HepG2 (cell line): ENCODE measurements at regions not wholly inside any gene's neighbourhood (a gene's known extent, or its start where the extent isn't known, plus 50 kb on each side); places are given as distances from the start of the nearest gene placed in this dataset.

Source experiments
- ATAC-seq: fragments of 200-7000 bp; cut with Tn5 transposase; 3 replicates; pipeline ENCODE4 v1.9.1; 2020; ENCODE audit warnings: mild to moderate bottlenecking, moderate library complexity
- BruUV-seq: library from RNA; stranded (reverse); fragments of 400-500 nt; replicated peaks from 2 replicates; lab custom pipeline; 2021; lab: Mats Ljungman, UMichigan
- CTCF ChIA-PET: fragments of 300-600 bp; formaldehyde crosslinking; extraction: SDS; loops from one replicate; lab custom pipeline; 2021; ENCODE audit warnings: low total read pairs, inconsistent platforms, low intra/inter-chr PET ratio; lab: Yijun Ruan, JAX
- POLR2A ChIA-PET: fragments of 350-600 bp; sonication (Branson Sonifier 250); formaldehyde crosslinking; loops from one replicate; lab custom pipeline; 2020; ENCODE audit warnings: antibody characterized with exemption, inconsistent platforms; lab: Yijun Ruan, JAX
- DNase-seq: peaks from one replicate; pipeline ENCODE4 v3.0.0-alpha.2; 2015; ENCODE audit warnings: low spot score
- FAIRE-seq: peaks from 3 replicates; lab custom pipeline; 2011; peaks lifted over from hg19 to GRCh38; lab: Jason Lieb, UNC
- H2AFZ ChIP-seq: one replicate; pipeline ENCODE4 v1.6.1; 2011; ENCODE audit warnings: low read length, inconsistent platforms
- H3K27ac ChIP-seq: fragments of 300-600 bp; 3 replicates; pipeline ENCODE4 v1.8.0; 2011; ENCODE audit warnings: mixed run types, mild to moderate bottlenecking, mixed read lengths, low read length, inconsistent platforms; ENCODE audit not compliant: insufficient read depth; ENCODE audit errors: extremely low read length
- H3K27me3 ChIP-seq, 2 experiments: fragments of 200-600 bp in 1 of 2; 2 replicates in 1 of 2; 3 replicates in 1 of 2; pipeline versions ENCODE4 v1.6.0 to v1.8.0; 2011; ENCODE audit warnings: low read length in 2 of 2, mild to moderate bottlenecking in 2 of 2, moderate library complexity in 2 of 2, inconsistent platforms in 1 of 2; ENCODE audit not compliant: insufficient read depth in 2 of 2, control insufficient read depth in 1 of 2
- H3K36me3 ChIP-seq, 2 experiments: fragments of 200-600 bp in 1 of 2; replicated peaks in 1 of 2; 2 replicates in 1 of 2; 3 replicates in 1 of 2; pipeline versions ENCODE4 v1.5.1 to v1.8.0; 2011; ENCODE audit warnings: low read length in 2 of 2, inconsistent platforms in 1 of 2; ENCODE audit not compliant: insufficient read depth in 2 of 2, control insufficient read depth in 1 of 2
- H3K4me1 ChIP-seq: 2 replicates; pipeline ENCODE4 v1.5.1; 2012; ENCODE audit warnings: low read length, inconsistent platforms; ENCODE audit not compliant: insufficient read depth
- H3K4me2 ChIP-seq: 2 replicates; pipeline ENCODE4 v1.6.0; 2011; ENCODE audit warnings: low read depth, low read length, inconsistent platforms
- H3K4me3 ChIP-seq, 3 experiments: fragments of 200-600 bp in 1 of 3; sonication (generic), shearing (Covaris generic) in 1 of 3; replicated peaks in 1 of 3; 2 replicates each; pipeline ENCODE4 v1.5.1; 2011 to 2016; ENCODE audit warnings: low read length in 3 of 3, inconsistent platforms in 2 of 3, low read depth in 2 of 3, mild to moderate bottlenecking in 2 of 3, control low read depth in 1 of 3, mixed read lengths in 1 of 3; ENCODE audit not compliant: insufficient read depth in 1 of 3
- H3K79me2 ChIP-seq: one replicate; pipeline ENCODE4 v1.6.1; 2011; ENCODE audit warnings: low read length, inconsistent platforms; ENCODE audit not compliant: insufficient read depth
- H3K9ac ChIP-seq: 2 replicates; pipeline ENCODE4 v1.6.0; 2011; ENCODE audit warnings: mild to moderate bottlenecking, low read depth, low read length, inconsistent platforms; ENCODE audit not compliant: insufficient read depth
- H3K9me3 ChIP-seq: 2 replicates; pipeline ENCODE4 v1.5.1; 2012; ENCODE audit warnings: mild to moderate bottlenecking, low read length
- H4K20me1 ChIP-seq: 2 replicates; pipeline ENCODE4 v1.6.0; 2011; ENCODE audit warnings: inconsistent platforms, mild to moderate bottlenecking, low read length, moderate library complexity; ENCODE audit not compliant: insufficient read depth
- HOXA9 ChIP-seq: sonication (generic); formaldehyde crosslinking; IDR thresholded peaks from 2 replicates; pipeline ENCODE4 v1.8.1; 2022; ENCODE audit warnings: missing genetic modification reagents, mild to moderate bottlenecking, moderate library complexity, borderline replicate concordance
- ISX ChIP-seq: sonication (generic); formaldehyde crosslinking; conservative IDR thresholded peaks from 2 replicates; pipeline ENCODE4 v1.5.0; 2020; ENCODE audit warnings: missing genetic modification reagents
- SMAD3 ChIP-seq: sonication (generic); formaldehyde crosslinking; IDR thresholded peaks from 2 replicates; pipeline ENCODE4 v1.4.0; 2020; ENCODE audit warnings: missing genetic modification reagents
- ZHX2 ChIP-seq, 2 experiments: sonication (generic) in 1 of 2; formaldehyde crosslinking in 1 of 2; IDR thresholded peaks; 2 replicates each; pipeline versions ENCODE4 v1.6.1 to v1.9.0; 2014 to 2022; ENCODE audit warnings: antibody characterized with exemption in 1 of 2, borderline replicate concordance in 1 of 2, inconsistent platforms in 1 of 2, low read depth in 1 of 2, missing genetic modification reagents in 1 of 2
- ZNF234 ChIP-seq: sonication (generic); formaldehyde crosslinking; conservative IDR thresholded peaks from 2 replicates; pipeline ENCODE4 v1.5.1; 2020; ENCODE audit warnings: mild to moderate bottlenecking, missing genetic modification reagents
- ZNF367 ChIP-seq: sonication (generic); formaldehyde crosslinking; IDR thresholded peaks from 2 replicates; pipeline ENCODE4 v1.4.0; 2020; ENCODE audit warnings: missing genetic modification reagents, borderline replicate concordance
- ZNF720 ChIP-seq: sonication (generic); formaldehyde crosslinking; IDR thresholded peaks from 2 replicates; pipeline ENCODE4 v1.4.0; 2020; ENCODE audit warnings: missing genetic modification reagents
- WGBS: methylation state at CpG from one replicate; pipeline ENCODE4 v1.1.6; 2017; ENCODE audit warnings: low lambda C conversion rate; 5-methylcytosine and 5-hydroxymethylcytosine counted together
- in situ Hi-C: cut with HindIII; loops from 2 replicates; pipeline ENCODE4 v1.10.0; 2017; ENCODE audit warnings: low pct_unique_long_range_greater_than_20kb; ENCODE audit not compliant: extremely low pct_ligation_motif_present
- intact Hi-C: fragments of 100-400 bp; cut with micrococcal nuclease; formaldehyde crosslinking; loops from one replicate; pipeline ENCODE4 v1.10.0; 2022; ENCODE audit not compliant: unreplicated experiment

GRCh38 chr18:68083131-68083530, 566.6 kb upstream of the DSEL start:
- DNase-seq, result no peak
- H3K4me2 ChIP-seq, result no peak overlapping the region
- no peak for FAIRE-seq
- CTCF ChIA-PET, result no interaction called here
- no peaks in the 10 kb centered on the region for H3K4me1 ChIP-seq
- H3K9me3 ChIP-seq, result no peaks in the 10 kb centered on the region
- no peaks in the 10 kb centered on the region for H3K79me2 ChIP-seq
- H2AFZ ChIP-seq, result no peak overlapping the region
- in situ Hi-C loops, result no loop called here
- H4K20me1 ChIP-seq, result no peaks in the 10 kb centered on the region
- H3K9ac ChIP-seq, result no peak overlapping the region
- ATAC-seq, result no peak
- H3K36me3 ChIP-seq, result no peaks in the 10 kb centered on the region
- no peak overlapping the region for H3K4me3 ChIP-seq
- POLR2A ChIA-PET, result no interaction called here
- no peak overlapping the region for H3K27ac ChIP-seq
- BruUV-seq, result no TSS peak
- intact Hi-C loops, result no loop called here
- 0% methylated on average over 4 of the region's 4 CpGs for WGBS
- TF ChIP-seq ZHX2 (IDR thresholded peaks at IDR 0.05; ENCODE audit: low read depth) (no peak), ZHX2 (CRISPR knock-in tag; IDR thresholded peaks at IDR 0.05; ENCODE audit: borderline replicate concordance) (no peak), HOXA9 (CRISPR knock-in tag) (no peak), SMAD3 (CRISPR knock-in tag) (no peak), ZNF367 (CRISPR knock-in tag) (no peak), ZNF720 (CRISPR knock-in tag) (no peak), ZNF234 (no peak), ISX (CRISPR knock-in tag) (no peak)
- no peaks in the 10 kb centered on the region for H3K27me3 ChIP-seq
